ENCODE measurements at regions not wholly inside any gene's neighbourhood (a gene's known extent, or its start where the extent isn't known, plus 50 kb on each side); places are given as distances from the start of the nearest gene placed in this dataset.

- H3K27me3 ChIP-seq (ENCODE audit: insufficient read depth) = no peaks in the 10 kb centered on the region
- no peaks in the 10 kb centered on the region for H4K20me1 ChIP-seq (ENCODE audit: insufficient read depth)
- H2AFZ ChIP-seq (ENCODE audit: low read depth) = no peak overlapping the region
- no peak overlapping the region for H3K9ac ChIP-seq
- no peak overlapping the region for H3K4me3 ChIP-seq (ENCODE audit: low read depth in 2 of 2, low read length in 1 of 2)
- WGBS (ENCODE audit: low lambda C conversion rate) = 28% methylated on average over 4 of the region's 7 CpGs
- H3K27ac ChIP-seq (ENCODE audit: low read depth in 2 of 2, low read length in 1 of 2) = no peak overlapping the region
- POLR2A ChIA-PET = no interaction called here
- CTCF ChIA-PET = no interaction called here
- no peak for DNase-seq
- H3K9me2 ChIP-seq = no peaks in the 10 kb centered on the region
- no peak overlapping the region for H3K4me2 ChIP-seq
- H3F3A ChIP-seq (replicated peaks; ENCODE audit: insufficient read depth) = no peaks in the 10 kb centered on the region
- no peaks in the 10 kb centered on the region for H3K9me3 ChIP-seq
- H3K36me3 ChIP-seq (replicated peaks in 1 of 2; ENCODE audit: control insufficient read depth in 1 of 2, insufficient read depth in 2 of 2, low read length in 1 of 2) = no peaks in the 10 kb centered on the region
- no peaks in the 10 kb centered on the region for H3K4me1 ChIP-seq (ENCODE audit: control insufficient read depth in 1 of 2, insufficient read depth in 2 of 2, low read depth in 1 of 2, low read length in 1 of 2)
- H3K79me2 ChIP-seq (ENCODE audit: insufficient read depth) = no peaks in the 10 kb centered on the region
- TF ChIP-seq EZH2phosphoT487 (IDR thresholded peaks at IDR 0.05; ENCODE audit: borderline replicate concordance, low read depth) (no peak), GATA2 (CRISPR knock-in tag; IDR thresholded peaks at IDR 0.05) (no peak), JUND (IDR thresholded peaks at IDR 0.05) (no peak), GABPA (IDR thresholded peaks at IDR 0.05; ENCODE audit: low read depth) (no peak), MXI1 (IDR thresholded peaks at IDR 0.05; ENCODE audit: low read depth, low read length) (no peak), FOXJ3 (CRISPR knock-in tag; IDR thresholded peaks at IDR 0.05) (no peak), SMC3 (IDR thresholded peaks at IDR 0.05; ENCODE audit: low read depth, low read length) (no peak), MEF2A (IDR thresholded peaks at IDR 0.05; ENCODE audit: borderline replicate concordance, low read depth) (no peak), CHD2 (IDR thresholded peaks at IDR 0.05; ENCODE audit: low read length, partially characterized antibody) (no peak), CTCF (IDR thresholded peaks at IDR 0.05) (no peak), RXRA (IDR thresholded peaks at IDR 0.05; ENCODE audit: borderline replicate concordance, low read depth) (no peak), REST (IDR thresholded peaks at IDR 0.05; ENCODE audit: low read depth, low read length) (no peak), TAF1 (IDR thresholded peaks at IDR 0.05; ENCODE audit: borderline replicate concordance, low read depth, low read length) (no peak)
These were observed 423.2 kb upstream of the RORB start for GRCh38 chr9:74073897-74074296.

- no peaks in the 10 kb centered on the region for H3F3A ChIP-seq (replicated peaks; ENCODE audit: insufficient read depth)
- CTCF ChIA-PET = interaction anchor here (0.6 to 1.1 kb wide), 2 partner anchors 47 to 139 kb away, joined by 3 read pairs; no protein-coding TSS in a partner anchor
- H3K4me3 ChIP-seq (ENCODE audit: low read depth in 2 of 2, low read length in 1 of 2) = no peak overlapping the region
- H3K27me3 ChIP-seq (ENCODE audit: insufficient read depth) = no peaks in the 10 kb centered on the region
- H3K4me1 ChIP-seq (ENCODE audit: control insufficient read depth in 1 of 2, insufficient read depth in 2 of 2, low read depth in 1 of 2, low read length in 1 of 2) = no peaks in the 10 kb centered on the region
- H3K79me2 ChIP-seq (ENCODE audit: insufficient read depth) = no peaks in the 10 kb centered on the region
- no peak overlapping the region for H3K9ac ChIP-seq
- no peaks in the 10 kb centered on the region for H3K36me3 ChIP-seq (replicated peaks in 1 of 2; ENCODE audit: control insufficient read depth in 1 of 2, insufficient read depth in 2 of 2, low read length in 1 of 2)
- no peaks in the 10 kb centered on the region for H3K9me2 ChIP-seq
- no peak overlapping the region for H2AFZ ChIP-seq (ENCODE audit: low read depth)
- H3K4me2 ChIP-seq = no peak overlapping the region
- DNase-seq = no peak
- H3K9me3 ChIP-seq = no peaks in the 10 kb centered on the region
- POLR2A ChIA-PET = no interaction called here
- H3K27ac ChIP-seq (ENCODE audit: low read depth in 2 of 2, low read length in 1 of 2) = no peak overlapping the region
- H4K20me1 ChIP-seq (ENCODE audit: insufficient read depth) = no peaks in the 10 kb centered on the region
- TF ChIP-seq MAX (IDR thresholded peaks at IDR 0.05; ENCODE audit: low read depth) (no peak), RAD21 (IDR thresholded peaks at IDR 0.05; ENCODE audit: low read length) (no peak), FOXM1 (IDR thresholded peaks at IDR 0.05; ENCODE audit: low read depth) (no peak), NFIC (IDR thresholded peaks at IDR 0.05; ENCODE audit: borderline replicate concordance) (no peak), TEAD4 (IDR thresholded peaks at IDR 0.05; ENCODE audit: borderline replicate concordance, insufficient read depth) (no peak), ZBTB33 (IDR thresholded peaks at IDR 0.05; ENCODE audit: borderline replicate concordance, low read depth) (no peak), CTCF (IDR thresholded peaks at IDR 0.05) (no peak), RXRA (IDR thresholded peaks at IDR 0.05; ENCODE audit: borderline replicate concordance, low read depth) (no peak)
These were observed 418.5 kb upstream of the RORB start for GRCh38 chr9:74078647-74079046.

All from SK-N-SH (cell line).